IMR-90 (cell line): ENCODE measurements at regions not wholly inside any gene's neighbourhood (a gene's known extent, or its start where the extent isn't known, plus 50 kb on each side); places are given as distances from the start of the nearest gene placed in this dataset.

ENCODE experiments used
- ATAC-seq: fragments of 200-7000 bp; cut with Tn5 transposase; 2 replicates; pipeline ENCODE4 v1.9.1; 2020; ENCODE audit warnings: low read depth, mild to moderate bottlenecking, moderate library complexity
- BruUV-seq: library from RNA; stranded (reverse); fragments of 400-500 nt; replicated peaks from 2 replicates; lab custom pipeline; 2021; lab: Mats Ljungman, UMichigan
- CTCF ChIA-PET: fragments of 300-600 bp; formaldehyde crosslinking; extraction: SDS; loops from one replicate; lab custom pipeline; 2021; ENCODE audit warnings: antibody characterized with exemption; lab: Yijun Ruan, JAX
- POLR2A ChIA-PET: fragments of 300-600 bp; sonication (Branson Sonifier 250); formaldehyde crosslinking; loops from one replicate; lab custom pipeline; 2022; ENCODE audit warnings: antibody characterized with exemption; ENCODE audit not compliant: unreplicated experiment; lab: Charles Lee
- DNase-seq: peaks from one replicate; pipeline ENCODE4 v3.0.0; 2013
- H2AFZ ChIP-seq: replicated peaks from 2 replicates; pipeline ENCODE3; 2013; ENCODE audit warnings: low read length, mild to moderate bottlenecking; ENCODE audit not compliant: poor library complexity
- H2AK5ac ChIP-seq: 2 replicates; pipeline ENCODE4 v1.6.1; 2013; ENCODE audit warnings: low read depth, low read length, inconsistent platforms
- H2AK9ac ChIP-seq: replicated peaks from 2 replicates; pipeline ENCODE3; 2013; ENCODE audit warnings: mild to moderate bottlenecking, low read depth, low read length, moderate library complexity; ENCODE audit not compliant: poor library complexity
- H2BK120ac ChIP-seq: 2 replicates; pipeline ENCODE4 v1.6.1; 2013; ENCODE audit warnings: low read depth, low read length, inconsistent platforms
- H2BK15ac ChIP-seq: 3 replicates; pipeline ENCODE4 v1.6.1; 2013; ENCODE audit warnings: low read depth, low read length, inconsistent platforms
- H2BK20ac ChIP-seq: 2 replicates; pipeline ENCODE4 v1.6.1; 2013; ENCODE audit warnings: low read depth, mild to moderate bottlenecking, inconsistent platforms, low read length, moderate library complexity
- H2BK5ac ChIP-seq: 2 replicates; pipeline ENCODE4 v1.6.1; 2013; ENCODE audit warnings: mild to moderate bottlenecking, low read depth, low read length, inconsistent platforms; ENCODE audit not compliant: poor library complexity, severe bottlenecking
- H3K14ac ChIP-seq: replicated peaks from 2 replicates; pipeline ENCODE4 v1.6.1; 2013; ENCODE audit warnings: low read depth, low read length, inconsistent platforms
- H3K18ac ChIP-seq: 2 replicates; pipeline ENCODE4 v1.6.1; 2013; ENCODE audit warnings: low read depth, low read length, control low read depth
- H3K23ac ChIP-seq: 2 replicates; pipeline ENCODE4 v1.6.1; 2013; ENCODE audit warnings: low read depth, low read length, inconsistent platforms
- H3K27ac ChIP-seq: 2 replicates; pipeline ENCODE4 v1.5.1; 2013; ENCODE audit warnings: mild to moderate bottlenecking, control low read depth, low read length; ENCODE audit not compliant: insufficient read depth
- H3K27me3 ChIP-seq: 2 replicates; pipeline ENCODE4 v1.6.1; 2013; ENCODE audit warnings: low read length; ENCODE audit not compliant: control insufficient read depth, insufficient read depth
- H3K36me3 ChIP-seq: 2 replicates; pipeline ENCODE4 v1.6.1; 2013; ENCODE audit warnings: low read length, mixed read lengths; ENCODE audit not compliant: control insufficient read depth, insufficient read depth
- H3K4ac ChIP-seq: 2 replicates; pipeline ENCODE4 v1.6.1; 2013; ENCODE audit warnings: low read depth, low read length, inconsistent platforms
- H3K4me1 ChIP-seq: 2 replicates; pipeline ENCODE4 v1.6.1; 2013; ENCODE audit warnings: low read length, mixed read lengths; ENCODE audit not compliant: control insufficient read depth, insufficient read depth
- H3K4me2 ChIP-seq: 2 replicates; pipeline ENCODE4 v1.6.1; 2013; ENCODE audit warnings: low read depth, mild to moderate bottlenecking, control low read depth, low read length, moderate library complexity
- H3K4me3 ChIP-seq: 2 replicates; pipeline ENCODE4 v1.5.1; 2013; ENCODE audit warnings: low read depth, mild to moderate bottlenecking, control low read depth, low read length, moderate library complexity; ENCODE audit not compliant: insufficient read depth
- H3K56ac ChIP-seq: 2 replicates; pipeline ENCODE4 v1.6.1; 2013; ENCODE audit warnings: low read length, inconsistent platforms; ENCODE audit not compliant: insufficient read depth; ENCODE audit errors: extremely low read depth
- H3K79me1 ChIP-seq, 2 experiments: 2 replicates each; pipeline ENCODE4 v1.6.1; 2013; ENCODE audit warnings: low read length in 2 of 2, inconsistent platforms in 1 of 2, low read depth in 1 of 2
- H3K9ac ChIP-seq: 2 replicates; pipeline ENCODE4 v1.6.1; 2013; ENCODE audit warnings: low read depth, low read length, control low read depth
- H3K9me1 ChIP-seq: 2 replicates; pipeline ENCODE4 v1.6.1; 2013; ENCODE audit warnings: low read length, inconsistent platforms; ENCODE audit not compliant: insufficient read depth
- H3K9me3 ChIP-seq: 2 replicates; pipeline ENCODE4 v1.6.1; 2013; ENCODE audit warnings: low read length; ENCODE audit not compliant: control insufficient read depth, insufficient read depth
- H4K20me1 ChIP-seq: 2 replicates; pipeline ENCODE4 v1.6.1; 2013; ENCODE audit warnings: low read length, inconsistent platforms; ENCODE audit not compliant: insufficient read depth
- H4K5ac ChIP-seq: 2 replicates; pipeline ENCODE4 v1.6.1; 2013; ENCODE audit warnings: mild to moderate bottlenecking, low read depth, low read length, control low read depth
- H4K8ac ChIP-seq, 2 experiments: 2 replicates each; pipeline ENCODE4 v1.6.1; 2013; ENCODE audit warnings: low read depth in 2 of 2, low read length in 2 of 2, control low read depth in 1 of 2, inconsistent platforms in 1 of 2
- H4K91ac ChIP-seq: 2 replicates; pipeline ENCODE4 v1.6.1; 2013; ENCODE audit warnings: low read depth, low read length, inconsistent platforms; ENCODE audit not compliant: insufficient read depth
- SMC3 ChIP-seq: fragments of 150-350 bp; IDR thresholded peaks from 2 replicates; pipeline ENCODE4 v1.6.1; 2016; ENCODE audit warnings: low read depth, mild to moderate bottlenecking, antibody characterized with exemption, low read length, moderate library complexity
- WGBS, 2 experiments: methylation state at CpG; one replicate each; pipeline versions ENCODE4 v1.1.5 to v1.1.7; 2013; ENCODE audit warnings: missing lambda C conversion rate in 2 of 2; ENCODE audit not compliant: insufficient read length in 1 of 2; ENCODE audit errors: extremely low coverage in 2 of 2; 5-methylcytosine and 5-hydroxymethylcytosine counted together
- dilution Hi-C: fragments of 300-500 bp; cut with HindIII; formaldehyde crosslinking; loops from one replicate; pipeline ENCODE4 v1.14.3; 2018; ENCODE audit warnings: low sequenced_read_pairs; ENCODE audit not compliant: unreplicated experiment
- in situ Hi-C: fragments of 300-500 bp; cut with MboI; formaldehyde crosslinking; loops from 3 replicates; pipeline ENCODE4 v1.14.3; 2019; ENCODE audit warnings: low sequenced_read_pairs, inconsistent platforms, mixed read lengths
- intact Hi-C: fragments of 100-400 bp; cut with micrococcal nuclease; formaldehyde crosslinking; loops from 2 replicates; pipeline ENCODE4 v1.10.0; 2022

GRCh38 chr2:83370419-83370762 is 1088.7 kb downstream of the SUCLG1 start:
- no peaks in the 10 kb centered on the region for H3K9me3 ChIP-seq
- no peak for TF ChIP-seq SMC3
- H3K23ac ChIP-seq, result no peak overlapping the region
- BruUV-seq, result no TSS peak
- ChIA-PET POLR2A (no interaction called here), CTCF (no interaction called here)
- intact Hi-C loops (no loop called here), in situ Hi-C loops (no loop called here), dilution Hi-C loops (no loop called here)
- H3K4ac ChIP-seq, result no peak overlapping the region
- H4K91ac ChIP-seq, result no peak overlapping the region
- H2BK20ac ChIP-seq, result no peak overlapping the region
- H3K27ac ChIP-seq, result no peak overlapping the region
- no peaks in the 10 kb centered on the region for H3K27me3 ChIP-seq
- no peak overlapping the region for H3K9ac ChIP-seq
- ATAC-seq, result no peak
- H2AK9ac ChIP-seq, result no peak overlapping the region
- DNase-seq, result no peak
- H3K4me1 ChIP-seq, result no peaks in the 10 kb centered on the region
- H3K14ac ChIP-seq, result no peak overlapping the region
- no peak overlapping the region for H2BK5ac ChIP-seq
- H4K5ac ChIP-seq, result no peak overlapping the region
- no peak overlapping the region for H2AFZ ChIP-seq
- no peak overlapping the region for H3K56ac ChIP-seq
- no peaks in the 10 kb centered on the region for H4K20me1 ChIP-seq
- H3K79me1 ChIP-seq, result no peaks in the 10 kb centered on the region
- H3K36me3 ChIP-seq, result no peaks in the 10 kb centered on the region
- no peaks in the 10 kb centered on the region for H3K9me1 ChIP-seq
- H4K8ac ChIP-seq, result no peak overlapping the region
- WGBS, 2 experiments, result no CpG with 5 or more reads among the region's 2 CpGs
- H2AK5ac ChIP-seq, result no peak overlapping the region
- no peak overlapping the region for H2BK120ac ChIP-seq
- no peak overlapping the region for H3K4me2 ChIP-seq
- H3K18ac ChIP-seq, result no peak overlapping the region
- H2BK15ac ChIP-seq, result no peak overlapping the region
- H3K4me3 ChIP-seq, result no peak overlapping the region
